A549 (cell line): ENCODE measurements at regions not wholly inside any gene's neighbourhood (a gene's known extent, or its start where the extent isn't known, plus 50 kb on each side); places are given as distances from the start of the nearest gene placed in this dataset.
A peak's percentile ranks its signal among the peaks of the same experiment; 100 is the strongest.

ENCODE experiments used
- ATAC-seq, 2 experiments: fragments of 200-7000 bp in 1 of 2; fragments of >200 bp in 1 of 2; cut with Nextera tagmentation in 1 of 2; cut with Tn5 transposase in 1 of 2; 3 replicates each; pipeline versions ENCODE4 v1.8.0 to v1.9.1; 2018 to 2020; ENCODE audit warnings: mild to moderate bottlenecking in 1 of 2, moderate library complexity in 1 of 2
- CTCF ChIA-PET: fragments of 300-600 bp; sonication (Branson Sonifier 250); formaldehyde crosslinking; extraction: SDS; loops from one replicate; lab custom pipeline; 2021; ENCODE audit warnings: antibody characterized with exemption, inconsistent platforms; lab: Yijun Ruan, JAX
- POLR2A ChIA-PET: fragments of 350-600 bp; formaldehyde crosslinking; extraction: SDS; loops from one replicate; lab custom pipeline; 2021; ENCODE audit warnings: antibody characterized with exemption, inconsistent platforms; lab: Yijun Ruan, JAX
- DNase-seq, 2 experiments: peaks; one replicate each; pipeline versions ENCODE4 v3.0.0 to v3.0.0-alpha.2; 2011 to 2016; ENCODE audit warnings: low read depth in 1 of 2, low spot score in 1 of 2
- FAIRE-seq: peaks from 2 replicates; lab custom pipeline; 2011; peaks lifted over from hg19 to GRCh38; lab: Jason Lieb, UNC
- H3K27ac ChIP-seq, 2 experiments: fragments of >200 bp; sonication (Bioruptor Twin); formaldehyde crosslinking; 3 replicates each; pipeline ENCODE4 v1.5.1; 2016 to 2017
- H3K4me1 ChIP-seq: fragments of >200 bp; sonication (Bioruptor Twin); formaldehyde crosslinking; 3 replicates; pipeline ENCODE4 v1.6.1; 2016
- H3K4me2 ChIP-seq: fragments of >200 bp; sonication (Bioruptor Twin); formaldehyde crosslinking; 3 replicates; pipeline ENCODE4 v1.6.1; 2016
- H3K4me3 ChIP-seq: fragments of >200 bp; sonication (Bioruptor Twin); formaldehyde crosslinking; 3 replicates; pipeline ENCODE4 v1.5.1; 2016
- H3K9me3 ChIP-seq: fragments of >200 bp; sonication (Bioruptor Twin); formaldehyde crosslinking; 3 replicates; pipeline ENCODE4 v1.6.1; 2016
- HOXB13 ChIP-seq: fragments of 250-450 bp; sonication (Bioruptor Pico); IDR thresholded peaks from 2 replicates; pipeline ENCODE4 v1.5.0; 2020; ENCODE audit warnings: low read depth, mild to moderate bottlenecking, moderate library complexity
- KDM1A ChIP-seq: fragments of 200-600 bp; sonication (generic); IDR thresholded peaks from 2 replicates; pipeline ENCODE4 v1.6.1; 2016; ENCODE audit warnings: low read depth, mild to moderate bottlenecking
- MAFK ChIP-seq: fragments of 450-650 bp; IDR thresholded peaks from 2 replicates; pipeline ENCODE4 v1.6.1; 2014; ENCODE audit not compliant: partially characterized antibody
- MYC ChIP-seq: IDR thresholded peaks from 2 replicates; pipeline ENCODE4 v1.6.1; 2012; ENCODE audit warnings: mild to moderate bottlenecking, inconsistent platforms, low read length, improper control_type of control experiment, borderline replicate concordance
- NFE2L2 ChIP-seq: fragments of 150-350 bp; conservative IDR thresholded peaks from 2 replicates; pipeline ENCODE4 v1.6.1; 2014; ENCODE audit warnings: low read length
- NPAS2 ChIP-seq: fragments of 250-450 bp; sonication (Bioruptor Pico); IDR thresholded peaks from 2 replicates; pipeline ENCODE4 v1.8.0; 2022; ENCODE audit warnings: mild to moderate bottlenecking, moderate library complexity, borderline replicate concordance
- SREBF2 ChIP-seq: fragments of 450-650 bp; IDR thresholded peaks from 2 replicates; pipeline ENCODE4 v1.6.1; 2014; ENCODE audit warnings: mild to moderate bottlenecking, moderate library complexity
- TP53 ChIP-seq: fragments of 250-450 bp; sonication (Bioruptor Pico); IDR thresholded peaks from 2 replicates; pipeline ENCODE4 v1.5.0; 2021; ENCODE audit warnings: mild to moderate bottlenecking, moderate library complexity
- ZC3H11A ChIP-seq: fragments of 450-650 bp; IDR thresholded peaks from 2 replicates; pipeline ENCODE4 v1.6.1; 2014; ENCODE audit warnings: antibody characterized with exemption, mild to moderate bottlenecking
- ZFP36 ChIP-seq: fragments of 450-650 bp; IDR thresholded peaks from 2 replicates; pipeline ENCODE4 v1.6.1; 2014; ENCODE audit warnings: borderline replicate concordance; ENCODE audit not compliant: partially characterized antibody
- WGBS: methylation state at CpG from one replicate; pipeline ENCODE4 v1.1.6; 2017; ENCODE audit errors: missing lambda C conversion rate; 5-methylcytosine and 5-hydroxymethylcytosine counted together
- TF ChIP-seq, protein P1 (sequence below): fragments of 250-450 bp; sonication (Bioruptor Pico); IDR thresholded peaks from 2 replicates; pipeline ENCODE4 v1.5.0; 2020; ENCODE audit warnings: low read depth, mild to moderate bottlenecking, moderate library complexity
- TF ChIP-seq, protein P2 (sequence below): fragments of 200-600 bp; sonication (generic); IDR thresholded peaks from 2 replicates; pipeline ENCODE4 v1.6.1; 2016; ENCODE audit warnings: antibody characterized with exemption, mild to moderate bottlenecking, moderate library complexity
- TF ChIP-seq, protein P3 (sequence below): fragments of 250-450 bp; sonication (Bioruptor Pico); IDR thresholded peaks from 2 replicates; pipeline ENCODE4 v1.5.0; 2021; ENCODE audit warnings: mild to moderate bottlenecking, moderate library complexity, borderline replicate concordance

DNA sequence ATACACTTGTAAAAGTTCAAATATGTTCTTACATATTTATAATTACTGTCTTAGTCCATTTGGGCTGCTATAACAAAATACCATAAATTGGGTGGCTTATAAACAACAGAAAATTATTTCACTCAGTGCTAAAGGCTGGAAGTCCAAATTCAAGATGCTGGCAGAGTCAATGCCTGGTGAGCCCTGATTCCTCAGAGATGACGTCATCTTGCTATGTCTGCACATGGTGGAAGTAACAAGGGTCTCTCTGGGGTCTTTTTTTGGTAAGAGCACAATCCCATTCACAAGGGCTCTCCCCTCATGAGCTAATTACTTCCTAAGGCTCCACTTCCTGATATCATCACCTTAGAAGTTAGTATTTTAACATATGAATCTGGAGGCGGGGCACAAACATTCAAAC is 108.0 kb upstream of the DUSP10 start:
- Histone ChIP-seq H3K4me1 (peaks cover 16% of the 10 kb centered on the region), H3K4me2 (no peak overlapping the region), H3K9me3 (no peaks in the 10 kb centered on the region), H3K4me3 (no peak overlapping the region), H3K27ac (no peak overlapping the region; a peak in 1 of 6 replicates)
- ChIA-PET POLR2A (no interaction called here), CTCF (no interaction called here)
- 56% methylated on average over 2 of the region's 2 CpGs for WGBS
- DNase-seq: no peak
- no peak for FAIRE-seq
- TF ChIP-seq NPAS2 (CRISPR knock-in tag) (no peak), NFE2L2 (no peak)
- TF ChIP-seq, protein P1, sequence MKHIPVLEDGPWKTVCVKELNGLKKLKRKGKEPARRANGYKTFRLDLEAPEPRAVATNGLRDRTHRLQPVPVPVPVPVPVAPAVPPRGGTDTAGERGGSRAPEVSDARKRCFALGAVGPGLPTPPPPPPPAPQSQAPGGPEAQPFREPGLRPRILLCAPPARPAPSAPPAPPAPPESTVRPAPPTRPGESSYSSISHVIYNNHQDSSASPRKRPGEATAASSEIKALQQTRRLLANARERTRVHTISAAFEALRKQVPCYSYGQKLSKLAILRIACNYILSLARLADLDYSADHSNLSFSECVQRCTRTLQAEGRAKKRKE (CRISPR knock-in tag): no peak
- no peak for ATAC-seq

DNA sequence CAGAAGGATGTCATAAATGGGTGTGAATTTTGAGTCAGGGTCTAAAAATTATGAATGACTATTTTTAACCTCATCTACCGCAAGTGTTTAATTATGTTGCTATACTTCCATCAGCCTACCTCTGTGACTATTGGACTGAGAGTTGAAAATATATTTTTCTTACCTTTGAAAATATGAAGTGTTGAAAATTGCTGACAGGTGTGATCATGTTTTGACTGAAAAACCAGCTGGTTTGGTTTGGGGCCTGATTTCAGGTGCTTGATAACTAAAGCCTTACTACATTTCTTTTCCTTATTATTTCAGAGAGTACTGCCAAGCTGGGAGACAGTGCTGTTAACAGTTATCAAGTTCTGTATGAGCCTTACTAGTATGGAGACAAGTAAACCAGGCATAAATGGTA is 107.2 kb upstream of the DUSP10 start:
- no peaks in the 10 kb centered on the region for H3K9me3 ChIP-seq
- POLR2A ChIA-PET: no interaction called here
- H3K27ac ChIP-seq: no peak overlapping the region
- TF ChIP-seq ZFP36: no peak
- TF ChIP-seq MYC: no peak
- TF ChIP-seq MAFK: peak; percentile 60
- TF ChIP-seq KDM1A: no peak
- TF ChIP-seq HOXB13 (CRISPR knock-in tag): no peak
- TF ChIP-seq ZC3H11A: no peak
- TF ChIP-seq, protein P1 (CRISPR knock-in tag): no peak
- TF ChIP-seq, all 56 proteins: peak for 1
- WGBS: 90% methylated on average over 1 of the region's 1 CpG
- Histone ChIP-seq H3K4me1 (peaks cover 16% of the 10 kb centered on the region), H3K4me3 (no peak overlapping the region), H3K4me2 (no peak overlapping the region)
- DNase-seq (no peak), ATAC-seq (no peak), FAIRE-seq (no peak)
- CTCF ChIA-PET: no interaction called here

DNA sequence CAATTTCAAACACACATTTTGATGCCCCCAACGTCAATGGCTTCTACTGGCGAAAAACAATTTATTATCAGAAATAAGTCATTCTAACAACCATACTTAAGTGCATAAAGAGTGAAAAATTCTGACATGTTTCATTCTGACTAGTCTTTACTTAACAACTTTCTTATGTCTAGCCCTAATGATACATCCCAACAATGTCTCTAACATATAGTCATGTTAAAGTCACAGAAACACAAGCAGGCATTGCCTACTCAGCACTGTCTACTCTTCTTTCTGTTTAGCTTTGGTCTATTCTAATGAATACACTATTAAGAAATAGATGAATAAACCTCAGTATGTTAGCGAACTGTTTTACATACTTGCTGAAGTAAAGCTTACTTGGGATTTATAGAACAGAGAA is 105.8 kb upstream of the DUSP10 start:
- 81% methylated on average over 3 of the region's 3 CpGs for WGBS
- no peak for FAIRE-seq

More for the DNA sequence above, 105.8 kb upstream of the DUSP10 start:
- TF ChIP-seq, protein P2, sequence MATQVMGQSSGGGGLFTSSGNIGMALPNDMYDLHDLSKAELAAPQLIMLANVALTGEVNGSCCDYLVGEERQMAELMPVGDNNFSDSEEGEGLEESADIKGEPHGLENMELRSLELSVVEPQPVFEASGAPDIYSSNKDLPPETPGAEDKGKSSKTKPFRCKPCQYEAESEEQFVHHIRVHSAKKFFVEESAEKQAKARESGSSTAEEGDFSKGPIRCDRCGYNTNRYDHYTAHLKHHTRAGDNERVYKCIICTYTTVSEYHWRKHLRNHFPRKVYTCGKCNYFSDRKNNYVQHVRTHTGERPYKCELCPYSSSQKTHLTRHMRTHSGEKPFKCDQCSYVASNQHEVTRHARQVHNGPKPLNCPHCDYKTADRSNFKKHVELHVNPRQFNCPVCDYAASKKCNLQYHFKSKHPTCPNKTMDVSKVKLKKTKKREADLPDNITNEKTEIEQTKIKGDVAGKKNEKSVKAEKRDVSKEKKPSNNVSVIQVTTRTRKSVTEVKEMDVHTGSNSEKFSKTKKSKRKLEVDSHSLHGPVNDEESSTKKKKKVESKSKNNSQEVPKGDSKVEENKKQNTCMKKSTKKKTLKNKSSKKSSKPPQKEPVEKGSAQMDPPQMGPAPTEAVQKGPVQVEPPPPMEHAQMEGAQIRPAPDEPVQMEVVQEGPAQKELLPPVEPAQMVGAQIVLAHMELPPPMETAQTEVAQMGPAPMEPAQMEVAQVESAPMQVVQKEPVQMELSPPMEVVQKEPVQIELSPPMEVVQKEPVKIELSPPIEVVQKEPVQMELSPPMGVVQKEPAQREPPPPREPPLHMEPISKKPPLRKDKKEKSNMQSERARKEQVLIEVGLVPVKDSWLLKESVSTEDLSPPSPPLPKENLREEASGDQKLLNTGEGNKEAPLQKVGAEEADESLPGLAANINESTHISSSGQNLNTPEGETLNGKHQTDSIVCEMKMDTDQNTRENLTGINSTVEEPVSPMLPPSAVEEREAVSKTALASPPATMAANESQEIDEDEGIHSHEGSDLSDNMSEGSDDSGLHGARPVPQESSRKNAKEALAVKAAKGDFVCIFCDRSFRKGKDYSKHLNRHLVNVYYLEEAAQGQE: no peak
- TF ChIP-seq, protein P3, sequence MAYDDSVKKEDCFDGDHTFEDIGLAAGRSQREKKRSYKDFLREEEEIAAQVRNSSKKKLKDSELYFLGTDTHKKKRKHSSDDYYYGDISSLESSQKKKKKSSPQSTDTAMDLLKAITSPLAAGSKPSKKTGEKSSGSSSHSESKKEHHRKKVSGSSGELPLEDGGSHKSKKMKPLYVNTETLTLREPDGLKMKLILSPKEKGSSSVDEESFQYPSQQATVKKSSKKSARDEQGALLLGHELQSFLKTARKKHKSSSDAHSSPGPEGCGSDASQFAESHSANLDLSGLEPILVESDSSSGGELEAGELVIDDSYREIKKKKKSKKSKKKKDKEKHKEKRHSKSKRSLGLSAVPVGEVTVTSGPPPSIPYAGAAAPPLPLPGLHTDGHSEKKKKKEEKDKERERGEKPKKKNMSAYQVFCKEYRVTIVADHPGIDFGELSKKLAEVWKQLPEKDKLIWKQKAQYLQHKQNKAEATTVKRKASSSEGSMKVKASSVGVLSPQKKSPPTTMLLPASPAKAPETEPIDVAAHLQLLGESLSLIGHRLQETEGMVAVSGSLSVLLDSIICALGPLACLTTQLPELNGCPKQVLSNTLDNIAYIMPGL (CRISPR knock-in tag): no peak
- TF ChIP-seq SREBF2 (no peak), TP53 (CRISPR knock-in tag) (no peak)
- Histone ChIP-seq H3K9me3 (no peaks in the 10 kb centered on the region), H3K4me2 (no peak overlapping the region), H3K4me1 (peaks cover 16% of the 10 kb centered on the region), H3K4me3 (no peak overlapping the region), H3K27ac (no peak overlapping the region)
- ChIA-PET CTCF (no interaction called here), POLR2A (no interaction called here)
- ATAC-seq (no peak), DNase-seq (no peak)
